Liver (tissue), 8 donors: ENCODE measurements at regions not wholly inside any gene's neighbourhood (a gene's known extent, or its start where the extent isn't known, plus 50 kb on each side); places are given as distances from the start of the nearest gene placed in this dataset.

Source experiments
- DNase-seq: peaks from one replicate; pipeline ENCODE4 v3.0.0-alpha.2; 2017; ENCODE audit warnings: low spot score
- H3K27ac ChIP-seq, 2 donors: one replicate each; pipeline ENCODE4 v1.7.0; 2013; ENCODE audit warnings: inconsistent platforms in 2 of 2, low read length in 2 of 2, control low read depth in 1 of 2, low read depth in 1 of 2, mild to moderate bottlenecking in 1 of 2
- H3K27me3 ChIP-seq, 4 donors: one replicate each; pipeline versions ENCODE4 v1.6.1 to v1.7.0; 2013; ENCODE audit warnings: low read length in 3 of 4, inconsistent platforms in 1 of 4, mild to moderate bottlenecking in 1 of 4, moderate library complexity in 1 of 4; ENCODE audit not compliant: control insufficient read depth in 4 of 4, insufficient read depth in 4 of 4
- H3K36me3 ChIP-seq, 4 donors: one replicate each; pipeline versions ENCODE4 v1.6.1 to v1.7.0; 2013; ENCODE audit warnings: low read length in 3 of 4, mild to moderate bottlenecking in 3 of 4, low read depth in 1 of 4, moderate library complexity in 1 of 4; ENCODE audit not compliant: control insufficient read depth in 4 of 4, insufficient read depth in 3 of 4
- H3K4me1 ChIP-seq, 4 donors: one replicate each; pipeline versions ENCODE4 v1.6.1 to v1.7.0; 2013; ENCODE audit warnings: low read length in 3 of 4, mild to moderate bottlenecking in 3 of 4, moderate library complexity in 1 of 4; ENCODE audit not compliant: control insufficient read depth in 4 of 4, insufficient read depth in 4 of 4
- H3K4me3 ChIP-seq, 3 donors: one replicate each; pipeline versions ENCODE4 v1.6.1 to v1.7.0; 2013; ENCODE audit warnings: low read length in 3 of 3, control low read depth in 1 of 3, low read depth in 1 of 3, mild to moderate bottlenecking in 1 of 3
- H3K9ac ChIP-seq, 2 donors: one replicate each; pipeline ENCODE4 v1.7.0; 2013; ENCODE audit warnings: low read length in 2 of 2, mild to moderate bottlenecking in 2 of 2, moderate library complexity in 2 of 2, control low read depth in 1 of 2, low read depth in 1 of 2
- H3K9me3 ChIP-seq, 4 donors: one replicate each; pipeline versions ENCODE4 v1.6.1 to v1.7.0; 2013; ENCODE audit warnings: low read length in 3 of 4; ENCODE audit not compliant: control insufficient read depth in 4 of 4
- FOXA1 ChIP-seq: IDR thresholded peaks from 2 replicates; pipeline ENCODE4 v1.6.1; 2016; ENCODE audit warnings: antibody characterized with exemption
- FOXA2 ChIP-seq: IDR thresholded peaks from 2 replicates; pipeline ENCODE4 v1.6.1; 2016; ENCODE audit warnings: antibody characterized with exemption
- GABPA ChIP-seq, 2 donors: IDR thresholded peaks in 1 of 2; conservative IDR thresholded peaks in 1 of 2; 2 replicates each; pipeline ENCODE4 v1.6.1; 2016; ENCODE audit warnings: antibody characterized with exemption in 2 of 2, mild to moderate bottlenecking in 1 of 2, moderate library complexity in 1 of 2
- HNF4A ChIP-seq, 2 donors: conservative IDR thresholded peaks; 2 replicates each; pipeline ENCODE4 v1.6.1; 2016; ENCODE audit warnings: antibody characterized with exemption in 2 of 2, mild to moderate bottlenecking in 2 of 2
- JUND ChIP-seq, 2 donors: IDR thresholded peaks; 2 replicates each; pipeline ENCODE4 v1.6.1; 2016; ENCODE audit warnings: antibody characterized with exemption in 2 of 2
- NR2F2 ChIP-seq: IDR thresholded peaks from 2 replicates; pipeline ENCODE4 v1.6.1; 2016; ENCODE audit warnings: antibody characterized with exemption
- RAD21 ChIP-seq, 2 donors: IDR thresholded peaks; 2 replicates each; pipeline ENCODE4 v1.6.1; 2016; ENCODE audit warnings: antibody characterized with exemption in 2 of 2, mild to moderate bottlenecking in 2 of 2
- RXRA ChIP-seq, 2 donors: IDR thresholded peaks; 2 replicates each; pipeline ENCODE4 v1.6.1; 2017 to 2018; ENCODE audit warnings: antibody characterized with exemption in 2 of 2, mild to moderate bottlenecking in 1 of 2
- SP1 ChIP-seq: IDR thresholded peaks from 2 replicates; pipeline ENCODE4 v1.6.1; 2018; ENCODE audit warnings: antibody characterized with exemption, mild to moderate bottlenecking
- TAF1 ChIP-seq: conservative IDR thresholded peaks from 2 replicates; pipeline ENCODE4 v1.6.1; 2016; ENCODE audit warnings: antibody characterized with exemption, mild to moderate bottlenecking
- YY1 ChIP-seq: IDR thresholded peaks from 2 replicates; pipeline ENCODE4 v1.6.1; 2016; ENCODE audit warnings: antibody characterized with exemption, mild to moderate bottlenecking
- WGBS: extraction: QIAGEN DNeasy Blood & Tissue Kit; methylation state at CpG from one replicate; pipeline ENCODE4 v1.1.7; 2013; 5-methylcytosine and 5-hydroxymethylcytosine counted together
- TF ChIP-seq, protein P1 (sequence below): fragments of 150-350 bp; IDR thresholded peaks from 2 replicates; pipeline ENCODE4 v1.5.1; 2017; ENCODE audit warnings: improper control_type of control experiment, low read depth, low read length; ENCODE audit not compliant: missing input control
- TF ChIP-seq, protein P2 (sequence below): IDR thresholded peaks from 2 replicates; pipeline ENCODE4 v1.6.1; 2016; ENCODE audit warnings: antibody characterized with exemption
- TF ChIP-seq, protein P3 (sequence below): IDR thresholded peaks from 2 replicates; pipeline ENCODE4 v1.6.1; 2016; ENCODE audit warnings: antibody characterized with exemption, mild to moderate bottlenecking
- TF ChIP-seq, protein P4 (sequence below): IDR thresholded peaks from 2 replicates; pipeline ENCODE4 v1.6.1; 2016; ENCODE audit warnings: antibody characterized with exemption
- donor health status: healthy.
- donor health status: healthy.
- donor health status: healthy.
- donor health status: healthy.
- donor health status: healthy.

DNA sequence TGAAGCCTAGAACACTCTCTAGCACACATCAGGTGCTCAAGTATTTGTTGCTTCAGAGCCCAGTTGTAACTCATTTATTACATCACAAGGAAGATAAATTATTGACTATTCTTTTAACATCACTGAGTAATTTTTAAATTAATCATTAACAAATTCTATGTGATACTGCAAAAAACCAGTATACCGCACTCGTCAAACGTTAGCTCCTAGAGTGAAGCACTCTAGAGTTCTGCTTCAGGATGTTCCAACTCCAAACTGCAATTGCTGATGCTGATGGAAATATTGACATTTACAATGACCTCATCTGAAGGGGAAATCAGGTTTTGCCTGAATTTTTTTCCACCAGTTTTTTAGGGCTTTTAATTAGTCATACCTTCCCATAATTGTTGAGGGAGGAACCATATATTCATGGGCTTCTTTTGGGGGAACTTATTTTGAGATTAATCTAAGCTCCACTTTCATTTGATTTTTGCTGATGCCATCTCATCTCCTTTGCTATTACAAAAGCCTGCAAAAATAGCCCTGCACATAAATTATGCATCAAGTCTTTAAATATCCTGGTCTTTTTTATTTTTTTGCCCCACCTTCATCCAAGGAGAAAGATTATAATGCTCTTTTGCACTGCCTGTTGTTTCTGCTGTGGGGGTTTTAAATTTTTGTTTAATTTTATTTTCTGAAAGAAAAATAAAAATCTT is 123.0 kb upstream of the STAC start:
- Histone ChIP-seq H3K4me1 (peaks cover 0 to 4% (median 0%) of the 10 kb centered on the region in 4 donors), H3K9me3 (peaks cover 0 to 1% (median 0%) of the 10 kb centered on the region in 4 donors), H3K27ac (no peak overlapping the region), H3K9ac (no peak overlapping the region), H3K27me3 (no peaks in the 10 kb centered on the region), H3K36me3 (no peaks in the 10 kb centered on the region), H3K4me3 (no peak overlapping the region)
- peak in 1 of 2 donors; percentile 2 for TF ChIP-seq HNF4A (conservative IDR thresholded peaks at IDR 0.05)
- TF ChIP-seq, protein P1, sequence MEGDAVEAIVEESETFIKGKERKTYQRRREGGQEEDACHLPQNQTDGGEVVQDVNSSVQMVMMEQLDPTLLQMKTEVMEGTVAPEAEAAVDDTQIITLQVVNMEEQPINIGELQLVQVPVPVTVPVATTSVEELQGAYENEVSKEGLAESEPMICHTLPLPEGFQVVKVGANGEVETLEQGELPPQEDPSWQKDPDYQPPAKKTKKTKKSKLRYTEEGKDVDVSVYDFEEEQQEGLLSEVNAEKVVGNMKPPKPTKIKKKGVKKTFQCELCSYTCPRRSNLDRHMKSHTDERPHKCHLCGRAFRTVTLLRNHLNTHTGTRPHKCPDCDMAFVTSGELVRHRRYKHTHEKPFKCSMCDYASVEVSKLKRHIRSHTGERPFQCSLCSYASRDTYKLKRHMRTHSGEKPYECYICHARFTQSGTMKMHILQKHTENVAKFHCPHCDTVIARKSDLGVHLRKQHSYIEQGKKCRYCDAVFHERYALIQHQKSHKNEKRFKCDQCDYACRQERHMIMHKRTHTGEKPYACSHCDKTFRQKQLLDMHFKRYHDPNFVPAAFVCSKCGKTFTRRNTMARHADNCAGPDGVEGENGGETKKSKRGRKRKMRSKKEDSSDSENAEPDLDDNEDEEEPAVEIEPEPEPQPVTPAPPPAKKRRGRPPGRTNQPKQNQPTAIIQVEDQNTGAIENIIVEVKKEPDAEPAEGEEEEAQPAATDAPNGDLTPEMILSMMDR = no peak
- no peak for TF ChIP-seq GABPA (IDR thresholded peaks at IDR 0.05 in 1 of 2, conservative IDR thresholded peaks at IDR 0.05 in 1 of 2)
- TF ChIP-seq, protein P2, sequence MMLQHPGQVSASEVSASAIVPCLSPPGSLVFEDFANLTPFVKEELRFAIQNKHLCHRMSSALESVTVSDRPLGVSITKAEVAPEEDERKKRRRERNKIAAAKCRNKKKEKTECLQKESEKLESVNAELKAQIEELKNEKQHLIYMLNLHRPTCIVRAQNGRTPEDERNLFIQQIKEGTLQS = peak; percentile 14
- peak; percentile 42 to 81 for TF ChIP-seq JUND (IDR thresholded peaks at IDR 0.05)
- no peak for DNase-seq
- 35% methylated on average over 3 of the region's 3 CpGs for whole genome bisulfite sequencing

DNA sequence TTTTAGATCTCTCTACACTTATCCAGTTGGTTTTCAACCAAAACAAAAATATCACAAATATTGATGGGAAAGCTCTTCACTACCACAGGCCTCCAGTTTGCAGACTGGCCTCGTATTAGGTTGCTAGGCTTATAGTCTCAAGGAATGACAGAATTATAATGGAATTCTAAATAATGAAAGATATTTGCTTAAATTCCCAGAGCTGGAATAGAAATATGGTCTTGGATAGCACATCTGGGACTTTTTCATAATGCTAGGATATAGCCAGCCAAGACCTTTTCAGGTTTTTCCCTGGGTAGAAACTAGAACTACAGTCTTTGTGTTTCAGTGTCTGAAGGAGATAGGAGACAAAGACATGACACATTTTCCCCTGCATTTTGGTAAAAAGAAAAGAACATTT is 121.9 kb upstream of the STAC start:
- 88% methylated on average over 1 of the region's 1 CpG for WGBS
- Histone ChIP-seq H3K27me3 (no peaks in the 10 kb centered on the region), H3K36me3 (no peaks in the 10 kb centered on the region), H3K4me3 (no peak overlapping the region), H3K9ac (no peak overlapping the region), H3K4me1 (peaks cover 0 to 4% (median 0%) of the 10 kb centered on the region in 4 donors), H3K9me3 (peaks cover 0 to 3% (median 0%) of the 10 kb centered on the region in 4 donors), H3K27ac (no peak overlapping the region)
- TF ChIP-seq YY1 (no peak), FOXA2 (no peak), SP1 (no peak), HNF4A (conservative IDR thresholded peaks at IDR 0.05) (no peak), FOXA1 (no peak), JUND (IDR thresholded peaks at IDR 0.05) (no peak), RAD21 (IDR thresholded peaks at IDR 0.05) (no peak), RXRA (IDR thresholded peaks at IDR 0.05) (no peak), NR2F2 (no peak), GABPA (IDR thresholded peaks at IDR 0.05 in 1 of 2, conservative IDR thresholded peaks at IDR 0.05 in 1 of 2) (no peak), TAF1 (no peak)
- TF ChIP-seq, protein P2 = no peak
- TF ChIP-seq, protein P1 = no peak
- TF ChIP-seq, protein P3, sequence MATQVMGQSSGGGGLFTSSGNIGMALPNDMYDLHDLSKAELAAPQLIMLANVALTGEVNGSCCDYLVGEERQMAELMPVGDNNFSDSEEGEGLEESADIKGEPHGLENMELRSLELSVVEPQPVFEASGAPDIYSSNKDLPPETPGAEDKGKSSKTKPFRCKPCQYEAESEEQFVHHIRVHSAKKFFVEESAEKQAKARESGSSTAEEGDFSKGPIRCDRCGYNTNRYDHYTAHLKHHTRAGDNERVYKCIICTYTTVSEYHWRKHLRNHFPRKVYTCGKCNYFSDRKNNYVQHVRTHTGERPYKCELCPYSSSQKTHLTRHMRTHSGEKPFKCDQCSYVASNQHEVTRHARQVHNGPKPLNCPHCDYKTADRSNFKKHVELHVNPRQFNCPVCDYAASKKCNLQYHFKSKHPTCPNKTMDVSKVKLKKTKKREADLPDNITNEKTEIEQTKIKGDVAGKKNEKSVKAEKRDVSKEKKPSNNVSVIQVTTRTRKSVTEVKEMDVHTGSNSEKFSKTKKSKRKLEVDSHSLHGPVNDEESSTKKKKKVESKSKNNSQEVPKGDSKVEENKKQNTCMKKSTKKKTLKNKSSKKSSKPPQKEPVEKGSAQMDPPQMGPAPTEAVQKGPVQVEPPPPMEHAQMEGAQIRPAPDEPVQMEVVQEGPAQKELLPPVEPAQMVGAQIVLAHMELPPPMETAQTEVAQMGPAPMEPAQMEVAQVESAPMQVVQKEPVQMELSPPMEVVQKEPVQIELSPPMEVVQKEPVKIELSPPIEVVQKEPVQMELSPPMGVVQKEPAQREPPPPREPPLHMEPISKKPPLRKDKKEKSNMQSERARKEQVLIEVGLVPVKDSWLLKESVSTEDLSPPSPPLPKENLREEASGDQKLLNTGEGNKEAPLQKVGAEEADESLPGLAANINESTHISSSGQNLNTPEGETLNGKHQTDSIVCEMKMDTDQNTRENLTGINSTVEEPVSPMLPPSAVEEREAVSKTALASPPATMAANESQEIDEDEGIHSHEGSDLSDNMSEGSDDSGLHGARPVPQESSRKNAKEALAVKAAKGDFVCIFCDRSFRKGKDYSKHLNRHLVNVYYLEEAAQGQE = no peak
- TF ChIP-seq, protein P4, sequence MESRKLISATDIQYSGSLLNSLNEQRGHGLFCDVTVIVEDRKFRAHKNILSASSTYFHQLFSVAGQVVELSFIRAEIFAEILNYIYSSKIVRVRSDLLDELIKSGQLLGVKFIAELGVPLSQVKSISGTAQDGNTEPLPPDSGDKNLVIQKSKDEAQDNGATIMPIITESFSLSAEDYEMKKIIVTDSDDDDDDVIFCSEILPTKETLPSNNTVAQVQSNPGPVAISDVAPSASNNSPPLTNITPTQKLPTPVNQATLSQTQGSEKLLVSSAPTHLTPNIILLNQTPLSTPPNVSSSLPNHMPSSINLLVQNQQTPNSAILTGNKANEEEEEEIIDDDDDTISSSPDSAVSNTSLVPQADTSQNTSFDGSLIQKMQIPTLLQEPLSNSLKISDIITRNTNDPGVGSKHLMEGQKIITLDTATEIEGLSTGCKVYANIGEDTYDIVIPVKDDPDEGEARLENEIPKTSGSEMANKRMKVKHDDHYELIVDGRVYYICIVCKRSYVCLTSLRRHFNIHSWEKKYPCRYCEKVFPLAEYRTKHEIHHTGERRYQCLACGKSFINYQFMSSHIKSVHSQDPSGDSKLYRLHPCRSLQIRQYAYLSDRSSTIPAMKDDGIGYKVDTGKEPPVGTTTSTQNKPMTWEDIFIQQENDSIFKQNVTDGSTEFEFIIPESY = no peak
- DNase-seq = no peak
